Loucy (cell line): ENCODE measurements at regions not wholly inside any gene's neighbourhood (a gene's known extent, or its start where the extent isn't known, plus 50 kb on each side); places are given as distances from the start of the nearest gene placed in this dataset.

Experiments used
- H2AFZ ChIP-seq: fragments of 200-600 bp; sonication (generic); 2 replicates; pipeline ENCODE4 v1.6.0; 2016; ENCODE audit warnings: antibody characterized with exemption, mild to moderate bottlenecking, low read length, moderate library complexity
- H3F3A ChIP-seq: fragments of 200-600 bp; 2 replicates; pipeline ENCODE4 v1.6.0; 2016; ENCODE audit warnings: antibody characterized with exemption, low read depth, mild to moderate bottlenecking
- H3K27me3 ChIP-seq: fragments of 200-600 bp; sonication (generic); 2 replicates; pipeline ENCODE4 v1.6.1; 2014; ENCODE audit warnings: low read length, mild to moderate bottlenecking; ENCODE audit not compliant: insufficient read depth, poor library complexity, severe bottlenecking
- H3K36me3 ChIP-seq: fragments of 200-600 bp; sonication (generic); 2 replicates; pipeline ENCODE4 v1.6.1; 2016; ENCODE audit warnings: low read length; ENCODE audit not compliant: insufficient read depth
- H3K4me1 ChIP-seq: fragments of 200-600 bp; sonication (generic); 2 replicates; pipeline ENCODE4 v1.5.1; 2014; ENCODE audit warnings: low read length, mild to moderate bottlenecking; ENCODE audit not compliant: insufficient read depth, poor library complexity, severe bottlenecking
- H3K4me2 ChIP-seq: fragments of 200-600 bp; sonication (generic); 2 replicates; pipeline ENCODE4 v1.6.0; 2014; ENCODE audit warnings: antibody characterized with exemption, low read length, low read depth, mild to moderate bottlenecking; ENCODE audit not compliant: poor library complexity, severe bottlenecking
- H3K4me3 ChIP-seq: fragments of 200-600 bp; sonication (generic); 2 replicates; pipeline ENCODE4 v1.5.1; 2014; ENCODE audit warnings: low read length, mild to moderate bottlenecking, mixed read lengths; ENCODE audit not compliant: poor library complexity, severe bottlenecking
- H3K79me2 ChIP-seq: fragments of 200-600 bp; sonication (generic); 2 replicates; pipeline ENCODE4 v1.6.1; 2014; ENCODE audit warnings: low read length; ENCODE audit not compliant: insufficient read depth
- H3K9ac ChIP-seq: fragments of 200-600 bp; sonication (generic); 2 replicates; pipeline ENCODE4 v1.6.0; 2014; ENCODE audit warnings: mild to moderate bottlenecking, low read depth, low read length, moderate library complexity; ENCODE audit not compliant: poor library complexity, severe bottlenecking
- H3K9me2 ChIP-seq: fragments of 200-600 bp; sonication (generic); replicated peaks from 2 replicates; pipeline ENCODE4 v1.6.1; 2016; ENCODE audit warnings: low read depth, low read length, mixed read lengths
- H3K9me3 ChIP-seq: fragments of 200-600 bp; sonication (generic); 2 replicates; pipeline ENCODE4 v1.6.1; 2014; ENCODE audit warnings: mild to moderate bottlenecking, antibody characterized with exemption, low read length, low read depth; ENCODE audit not compliant: insufficient read depth
- H4K20me1 ChIP-seq: fragments of 200-600 bp; sonication (generic); 2 replicates; pipeline ENCODE4 v1.6.0; 2014; ENCODE audit warnings: antibody characterized with exemption, low read length, mild to moderate bottlenecking; ENCODE audit not compliant: insufficient read depth, poor library complexity, severe bottlenecking
- EZH2phosphoT487 ChIP-seq: fragments of 200-600 bp; IDR thresholded peaks from 2 replicates; pipeline ENCODE4 v1.6.1; 2018; ENCODE audit warnings: antibody characterized with exemption, mild to moderate bottlenecking, moderate library complexity, borderline replicate concordance
- TF ChIP-seq, protein P1 (sequence below): fragments of 200-600 bp; sonication (generic); conservative IDR thresholded peaks from 2 replicates; pipeline ENCODE4 v1.5.1; 2014; ENCODE audit warnings: mild to moderate bottlenecking, antibody characterized with exemption, low read length

GRCh38 chr18:75865639-75866038 lies 438.1 kb upstream of the SMIM21 start:
- Histone ChIP-seq H4K20me1 (no peaks in the 10 kb centered on the region), H3K9ac (no peak overlapping the region), H3K4me1 (no peaks in the 10 kb centered on the region), H3K4me2 (no peak overlapping the region), H3K9me2 (no peaks in the 10 kb centered on the region), H3K4me3 (no peak overlapping the region), H3F3A (no peaks in the 10 kb centered on the region), H3K79me2 (no peaks in the 10 kb centered on the region), H3K9me3 (no peaks in the 10 kb centered on the region), H3K36me3 (no peaks in the 10 kb centered on the region), H3K27me3 (no peaks in the 10 kb centered on the region), H2AFZ (no peak overlapping the region)
- no peak for TF ChIP-seq EZH2phosphoT487
- TF ChIP-seq, protein P1, sequence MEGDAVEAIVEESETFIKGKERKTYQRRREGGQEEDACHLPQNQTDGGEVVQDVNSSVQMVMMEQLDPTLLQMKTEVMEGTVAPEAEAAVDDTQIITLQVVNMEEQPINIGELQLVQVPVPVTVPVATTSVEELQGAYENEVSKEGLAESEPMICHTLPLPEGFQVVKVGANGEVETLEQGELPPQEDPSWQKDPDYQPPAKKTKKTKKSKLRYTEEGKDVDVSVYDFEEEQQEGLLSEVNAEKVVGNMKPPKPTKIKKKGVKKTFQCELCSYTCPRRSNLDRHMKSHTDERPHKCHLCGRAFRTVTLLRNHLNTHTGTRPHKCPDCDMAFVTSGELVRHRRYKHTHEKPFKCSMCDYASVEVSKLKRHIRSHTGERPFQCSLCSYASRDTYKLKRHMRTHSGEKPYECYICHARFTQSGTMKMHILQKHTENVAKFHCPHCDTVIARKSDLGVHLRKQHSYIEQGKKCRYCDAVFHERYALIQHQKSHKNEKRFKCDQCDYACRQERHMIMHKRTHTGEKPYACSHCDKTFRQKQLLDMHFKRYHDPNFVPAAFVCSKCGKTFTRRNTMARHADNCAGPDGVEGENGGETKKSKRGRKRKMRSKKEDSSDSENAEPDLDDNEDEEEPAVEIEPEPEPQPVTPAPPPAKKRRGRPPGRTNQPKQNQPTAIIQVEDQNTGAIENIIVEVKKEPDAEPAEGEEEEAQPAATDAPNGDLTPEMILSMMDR = no peak

GRCh38 chr18:75864816-75865215 lies 437.3 kb upstream of the SMIM21 start:
- Histone ChIP-seq H3K9me3 (no peaks in the 10 kb centered on the region), H3K9me2 (no peaks in the 10 kb centered on the region), H3K9ac (no peak overlapping the region), H2AFZ (no peak overlapping the region), H4K20me1 (no peaks in the 10 kb centered on the region), H3K4me1 (no peaks in the 10 kb centered on the region), H3K36me3 (no peaks in the 10 kb centered on the region), H3K79me2 (no peaks in the 10 kb centered on the region), H3K4me2 (no peak overlapping the region), H3K27me3 (no peaks in the 10 kb centered on the region), H3K4me3 (no peak overlapping the region), H3F3A (no peaks in the 10 kb centered on the region)
- TF ChIP-seq EZH2phosphoT487 = no peak
- TF ChIP-seq, protein P1 = no peak

- Histone ChIP-seq H3K27me3 (no peaks in the 10 kb centered on the region), H3K9me3 (no peaks in the 10 kb centered on the region), H3K9ac (no peak overlapping the region), H3K4me1 (no peaks in the 10 kb centered on the region), H3K4me3 (no peak overlapping the region), H4K20me1 (no peaks in the 10 kb centered on the region), H3K4me2 (no peak overlapping the region), H3K79me2 (no peaks in the 10 kb centered on the region), H3F3A (no peaks in the 10 kb centered on the region), H2AFZ (no peak overlapping the region), H3K36me3 (no peaks in the 10 kb centered on the region), H3K9me2 (no peaks in the 10 kb centered on the region)
- TF ChIP-seq EZH2phosphoT487 = no peak
- TF ChIP-seq, protein P1 = no peak
Observed at GRCh38 chr18:75863696-75864095, 436.2 kb upstream of the SMIM21 start.
